ENCODE measurements at regions not wholly inside any gene's neighbourhood (a gene's known extent, or its start where the extent isn't known, plus 50 kb on each side); places are given as distances from the start of the nearest gene placed in this dataset.
A peak's percentile ranks its signal among the peaks of the same experiment; 100 is the strongest.

DNA sequence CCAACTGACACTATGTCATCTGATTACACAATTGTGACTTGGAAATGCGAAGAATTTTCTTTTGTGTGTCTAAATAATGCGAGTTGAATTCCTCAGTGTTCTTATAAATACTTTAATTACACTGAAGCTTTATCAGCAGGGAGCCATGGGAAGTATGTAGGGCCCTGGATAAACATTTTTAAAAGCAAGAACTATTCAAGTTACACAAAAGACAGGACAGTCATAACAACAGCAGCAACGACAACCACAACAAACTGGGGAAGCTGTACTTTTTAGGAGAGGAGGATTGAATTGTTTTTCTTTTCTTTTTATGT lies 250.3 kb upstream of the ZNF608 start:
- no peak for TF ChIP-seq CTCF (IDR thresholded peaks at IDR 0.05; ENCODE audit: insufficient read depth, low read length, poor library complexity, severe bottlenecking)
- Histone ChIP-seq H3K27me3 (ENCODE audit: control insufficient read depth, insufficient read depth, low read length) (no peaks in the 10 kb centered on the region), H3K4me3 (ENCODE audit: low read depth, low read length) (no peak overlapping the region), H3K36me3 (ENCODE audit: control insufficient read depth, insufficient read depth, low read length) (no peaks in the 10 kb centered on the region)
- DNase-seq (ENCODE audit: low read depth), result no peak

DNA sequence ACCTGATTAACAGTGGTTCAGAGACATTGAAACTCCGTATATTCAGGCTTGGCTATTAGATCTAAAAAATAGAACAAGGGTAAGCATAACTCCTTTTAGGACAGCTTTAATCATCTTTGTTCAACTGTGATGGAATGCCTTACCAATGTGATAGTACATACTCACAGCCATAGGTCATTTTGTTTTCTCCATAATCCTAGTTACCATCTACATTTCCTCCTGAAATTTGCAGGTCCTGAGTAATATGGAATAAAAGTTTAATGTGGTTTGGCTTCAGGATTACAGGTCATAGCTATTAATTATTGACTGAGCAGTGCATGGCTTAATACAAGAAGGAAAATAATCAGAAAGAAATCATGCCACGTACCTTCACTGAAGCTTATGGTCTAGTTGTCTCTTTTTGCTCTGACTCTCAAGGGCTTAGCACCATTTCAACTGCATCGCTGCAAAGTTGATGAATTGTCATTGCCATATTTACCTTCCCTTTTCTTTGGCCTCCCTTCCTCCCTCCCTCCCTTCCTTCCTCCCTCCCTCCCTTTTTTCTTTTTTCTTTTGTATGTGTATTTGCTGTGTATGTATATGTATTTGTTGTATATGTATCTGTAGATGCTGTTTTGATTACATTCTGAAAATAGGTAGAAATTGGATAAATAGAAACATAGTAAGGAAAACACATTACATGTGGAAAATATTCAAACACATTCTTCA lies 250.9 kb upstream of the ZNF608 start:
- H3K27me3 ChIP-seq (ENCODE audit: control insufficient read depth, insufficient read depth, low read length), result no peaks in the 10 kb centered on the region
- no peak for TF ChIP-seq CTCF (IDR thresholded peaks at IDR 0.05; ENCODE audit: insufficient read depth, low read length, poor library complexity, severe bottlenecking)
- H3K4me3 ChIP-seq (ENCODE audit: low read depth, low read length), result no peak overlapping the region
- H3K36me3 ChIP-seq (ENCODE audit: control insufficient read depth, insufficient read depth, low read length), result no peaks in the 10 kb centered on the region
- DNase-seq (ENCODE audit: low read depth), result peak; percentile 69

DNA sequence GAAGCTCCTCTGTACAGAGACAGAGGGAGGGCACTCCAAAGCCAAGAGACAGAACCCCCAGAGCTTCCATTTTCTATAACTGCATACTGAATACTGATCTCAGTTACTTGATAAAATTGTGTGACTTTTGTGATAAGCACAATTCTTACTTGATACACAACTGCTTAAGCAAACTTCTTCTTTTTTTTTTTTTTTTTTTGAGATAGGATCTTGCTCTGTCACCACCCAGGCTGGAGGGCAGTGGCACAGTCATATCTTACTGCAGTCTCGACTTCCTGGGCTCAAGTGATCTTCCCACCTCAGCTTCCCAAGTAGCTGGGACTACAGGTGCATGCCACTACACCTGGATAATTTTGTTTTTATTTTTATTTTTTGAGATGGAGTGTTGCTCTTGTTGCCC lies 252.1 kb upstream of the ZNF608 start:
- TF ChIP-seq CTCF (IDR thresholded peaks at IDR 0.05; ENCODE audit: insufficient read depth, low read length, poor library complexity, severe bottlenecking), result no peak
- H3K4me3 ChIP-seq (ENCODE audit: low read depth, low read length), result no peak overlapping the region
- no peaks in the 10 kb centered on the region for H3K27me3 ChIP-seq (ENCODE audit: control insufficient read depth, insufficient read depth, low read length)
- DNase-seq (ENCODE audit: low read depth), result no peak
- no peaks in the 10 kb centered on the region for H3K36me3 ChIP-seq (ENCODE audit: control insufficient read depth, insufficient read depth, low read length)

DNA sequence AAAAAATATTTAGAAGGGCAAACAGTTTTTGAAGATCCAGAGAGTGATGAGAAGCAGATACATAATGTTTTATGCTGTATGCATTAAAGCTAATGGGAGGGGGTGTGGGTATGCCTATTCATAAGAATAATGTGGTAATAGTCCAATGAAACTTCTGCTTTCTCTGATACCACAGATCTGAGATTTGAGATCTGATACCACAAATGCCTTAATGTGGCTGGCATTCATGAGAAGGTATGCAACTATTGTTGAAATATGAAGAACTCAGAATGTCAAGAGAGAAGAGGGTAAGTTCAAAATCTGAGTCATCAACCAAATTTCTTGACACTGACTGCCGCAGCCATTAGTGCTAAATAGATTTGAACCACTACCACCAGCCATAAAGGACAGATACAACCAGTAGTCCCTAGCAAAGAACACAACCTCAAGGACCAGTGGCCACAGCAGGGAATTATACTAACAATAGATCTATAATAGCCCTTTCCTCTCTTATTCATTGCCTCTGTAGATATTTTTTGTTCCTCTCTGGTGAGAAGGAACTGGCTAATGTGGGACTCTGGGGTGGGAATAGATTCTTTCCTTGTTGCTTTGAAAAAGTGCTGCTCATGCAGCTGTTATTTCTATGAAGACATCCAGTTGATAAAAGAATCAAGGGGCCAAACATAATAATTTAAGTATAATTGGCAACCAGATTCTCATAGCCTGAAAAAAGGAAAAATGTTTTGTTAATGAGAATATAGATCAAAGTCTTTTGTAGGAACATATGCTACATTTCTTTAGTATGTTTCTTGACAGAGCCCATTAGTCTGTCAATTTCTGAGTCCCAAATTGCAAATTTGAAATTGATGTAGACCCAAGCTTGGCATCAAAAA lies 256.5 kb upstream of the ZNF608 start:
- Histone ChIP-seq H3K27me3 (ENCODE audit: control insufficient read depth, insufficient read depth, low read length) (no peaks in the 10 kb centered on the region), H3K4me3 (ENCODE audit: low read depth, low read length) (no peak overlapping the region), H3K36me3 (ENCODE audit: control insufficient read depth, insufficient read depth, low read length) (no peaks in the 10 kb centered on the region)
- no peak for DNase-seq (ENCODE audit: low read depth)
- TF ChIP-seq CTCF (IDR thresholded peaks at IDR 0.05; ENCODE audit: insufficient read depth, low read length, poor library complexity, severe bottlenecking), result no peak

GRCh38 chr5:125004009-125004408 lies 257.6 kb upstream of the ZNF608 start:
- H3K36me3 ChIP-seq (ENCODE audit: control insufficient read depth, insufficient read depth, low read length), result no peaks in the 10 kb centered on the region
- DNase-seq (ENCODE audit: low read depth), result no peak
- no peaks in the 10 kb centered on the region for H3K27me3 ChIP-seq (ENCODE audit: control insufficient read depth, insufficient read depth, low read length)
- TF ChIP-seq CTCF (IDR thresholded peaks at IDR 0.05; ENCODE audit: insufficient read depth, low read length, poor library complexity, severe bottlenecking), result no peak
- H3K4me3 ChIP-seq (ENCODE audit: low read depth, low read length), result no peak overlapping the region

Measured in kidney epithelial cell (primary cell).